OCI-LY3 (cell line): ENCODE measurements at regions not wholly inside any gene's neighbourhood (a gene's known extent, or its start where the extent isn't known, plus 50 kb on each side); places are given as distances from the start of the nearest gene placed in this dataset.

Source experiments
- EZH2phosphoT487 ChIP-seq: fragments of 200-600 bp; shearing (Covaris generic); IDR thresholded peaks from 2 replicates; pipeline ENCODE4 v1.6.1; 2018; ENCODE audit warnings: antibody characterized with exemption, mixed run types, low read depth
- TF ChIP-seq, protein P1 (sequence below): fragments of 200-600, 300-600 bp; sonication (generic); IDR thresholded peaks from 2 replicates; pipeline ENCODE4 v1.5.1; 2014; ENCODE audit warnings: antibody characterized with exemption, low read length, low read depth

- TF ChIP-seq, protein P1, sequence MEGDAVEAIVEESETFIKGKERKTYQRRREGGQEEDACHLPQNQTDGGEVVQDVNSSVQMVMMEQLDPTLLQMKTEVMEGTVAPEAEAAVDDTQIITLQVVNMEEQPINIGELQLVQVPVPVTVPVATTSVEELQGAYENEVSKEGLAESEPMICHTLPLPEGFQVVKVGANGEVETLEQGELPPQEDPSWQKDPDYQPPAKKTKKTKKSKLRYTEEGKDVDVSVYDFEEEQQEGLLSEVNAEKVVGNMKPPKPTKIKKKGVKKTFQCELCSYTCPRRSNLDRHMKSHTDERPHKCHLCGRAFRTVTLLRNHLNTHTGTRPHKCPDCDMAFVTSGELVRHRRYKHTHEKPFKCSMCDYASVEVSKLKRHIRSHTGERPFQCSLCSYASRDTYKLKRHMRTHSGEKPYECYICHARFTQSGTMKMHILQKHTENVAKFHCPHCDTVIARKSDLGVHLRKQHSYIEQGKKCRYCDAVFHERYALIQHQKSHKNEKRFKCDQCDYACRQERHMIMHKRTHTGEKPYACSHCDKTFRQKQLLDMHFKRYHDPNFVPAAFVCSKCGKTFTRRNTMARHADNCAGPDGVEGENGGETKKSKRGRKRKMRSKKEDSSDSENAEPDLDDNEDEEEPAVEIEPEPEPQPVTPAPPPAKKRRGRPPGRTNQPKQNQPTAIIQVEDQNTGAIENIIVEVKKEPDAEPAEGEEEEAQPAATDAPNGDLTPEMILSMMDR, result no peak
- TF ChIP-seq EZH2phosphoT487, result no peak
Measured at GRCh38 chr2:240290432-240291336, 144.8 kb upstream of the GPC1 start.
